HCT116 (cell line): ENCODE measurements at regions not wholly inside any gene's neighbourhood (a gene's known extent, or its start where the extent isn't known, plus 50 kb on each side); places are given as distances from the start of the nearest gene placed in this dataset.
"Not testable (repeated sequence)": the region's sequence is repeated elsewhere in the genome, so short reads cannot be mapped to it uniquely, and the experiment has no call there.

Experiments used
- ATAC-seq: fragments of 200-7000 bp; cut with Tn5 transposase; 2 replicates; pipeline ENCODE4 v1.9.1; 2020; ENCODE audit warnings: mild to moderate bottlenecking, moderate library complexity
- BruUV-seq: library from RNA; stranded (reverse); fragments of 400-500 nt; replicated peaks from 2 replicates; lab custom pipeline; 2021; lab: Mats Ljungman, UMichigan
- CTCF ChIA-PET: fragments of 300-600 bp; sonication (Branson Sonifier 250); formaldehyde crosslinking; loops from one replicate; lab custom pipeline; 2021; ENCODE audit warnings: antibody characterized with exemption; lab: Charles Lee
- POLR2A ChIA-PET: fragments of 300-600, 350-600 bp; sonication (Branson Sonifier 250); formaldehyde crosslinking; loops from one replicate; lab custom pipeline; 2021; ENCODE audit warnings: antibody characterized with exemption; lab: Charles Lee
- RAD21 ChIA-PET, 2 experiments: fragments of 300-600 bp; sonication (Branson Sonifier 250); formaldehyde crosslinking; loops; one replicate each; lab custom pipeline; 2023; ENCODE audit warnings: low total read pairs in 2 of 2; ENCODE audit not compliant: uncharacterized antibody in 2 of 2, unreplicated experiment in 2 of 2, low non-redundant PET in 1 of 2; lab: Charles Lee
- DNase-seq: peaks from one replicate; pipeline ENCODE4 v3.0.0-alpha.2; 2010; ENCODE audit warnings: low read depth, low spot score
- H2AFZ ChIP-seq: fragments of 200-600 bp; shearing (Covaris generic), sonication (generic); 2 replicates; pipeline ENCODE4 v1.6.1; 2017; ENCODE audit warnings: low read depth, mixed run types, mixed read lengths, antibody characterized with exemption, low read length; ENCODE audit not compliant: poor library complexity, severe bottlenecking
- H3K27ac ChIP-seq: 2 replicates; pipeline ENCODE4 v1.5.1; 2012; ENCODE audit warnings: low read depth, low read length
- H3K27me3 ChIP-seq: fragments of 200-600 bp; sonication (generic); 2 replicates; pipeline ENCODE4 v1.6.1; 2016; ENCODE audit warnings: mixed run types, low read length, mixed read lengths; ENCODE audit not compliant: insufficient read depth
- H3K36me3 ChIP-seq, 2 experiments: fragments of 200-500 bp in 1 of 2; fragments of 200-600 bp in 1 of 2; sonication (Bioruptor generic) in 1 of 2; sonication (generic) in 1 of 2; 2 replicates each; pipeline versions ENCODE4 v1.5.1 to v1.6.1; 2014 to 2016; ENCODE audit warnings: low read length in 2 of 2, inconsistent platforms in 1 of 2, mixed read lengths in 1 of 2, mixed run types in 1 of 2; ENCODE audit not compliant: insufficient read depth in 2 of 2, control insufficient read depth in 1 of 2
- H3K4me1 ChIP-seq, 2 experiments: fragments of 200-600 bp in 1 of 2; sonication (generic) in 1 of 2; 2 replicates each; pipeline versions ENCODE4 v1.5.1 to v1.6.1; 2012 to 2017; ENCODE audit warnings: low read length in 2 of 2, inconsistent platforms in 1 of 2, mild to moderate bottlenecking in 1 of 2, mixed read lengths in 1 of 2, mixed run types in 1 of 2, moderate library complexity in 1 of 2; ENCODE audit not compliant: insufficient read depth in 2 of 2, control insufficient read depth in 1 of 2
- H3K4me2 ChIP-seq: fragments of 200-600 bp; sonication (generic); 2 replicates; pipeline ENCODE4 v1.6.1; 2017; ENCODE audit warnings: mixed run types, low read length, mixed read lengths
- H3K4me3 ChIP-seq, 2 experiments: fragments of 200-600 bp in 1 of 2; sonication (generic) in 1 of 2; replicated peaks in 1 of 2; 2 replicates each; pipeline ENCODE4 v1.5.1; 2011 to 2016; ENCODE audit warnings: low read length in 2 of 2, control low read depth in 1 of 2, low read depth in 1 of 2, mild to moderate bottlenecking in 1 of 2, mixed read lengths in 1 of 2, mixed run types in 1 of 2
- H3K79me2 ChIP-seq: fragments of 200-600 bp; sonication (generic); 2 replicates; pipeline ENCODE4 v1.6.1; 2017; ENCODE audit warnings: mild to moderate bottlenecking, mixed run types, low read length, moderate library complexity, mixed read lengths; ENCODE audit not compliant: insufficient read depth
- H3K9ac ChIP-seq: fragments of 200-600 bp; sonication (generic); 2 replicates; pipeline ENCODE4 v1.6.1; 2016; ENCODE audit warnings: low read length, mixed read lengths
- H3K9me2 ChIP-seq: fragments of 200-600 bp; sonication (generic), shearing (Covaris generic); 2 replicates; pipeline ENCODE4 v1.6.1; 2017; ENCODE audit warnings: mixed run types, mild to moderate bottlenecking, moderate library complexity; ENCODE audit not compliant: insufficient read depth
- H3K9me3 ChIP-seq, 2 experiments: fragments of 200-500 bp in 1 of 2; fragments of 200-600 bp in 1 of 2; sonication (Bioruptor generic) in 1 of 2; sonication (generic) in 1 of 2; 2 replicates each; pipeline ENCODE4 v1.6.1; 2014 to 2017; ENCODE audit warnings: low read length in 2 of 2, mixed read lengths in 2 of 2, inconsistent platforms in 1 of 2, low read depth in 1 of 2, mild to moderate bottlenecking in 1 of 2, mixed run types in 1 of 2, moderate library complexity in 1 of 2; ENCODE audit not compliant: control insufficient read depth in 1 of 2, insufficient read depth in 1 of 2
- H4K20me1 ChIP-seq: fragments of 200-600 bp; sonication (generic), shearing (Covaris generic); 2 replicates; pipeline ENCODE4 v1.6.1; 2017; ENCODE audit warnings: mixed run types, mild to moderate bottlenecking, moderate library complexity; ENCODE audit not compliant: insufficient read depth
- CBX3 ChIP-seq: IDR thresholded peaks from 2 replicates; pipeline ENCODE4 v1.6.1; 2012; ENCODE audit warnings: low read depth
- EZH2phosphoT487 ChIP-seq: fragments of 200-600 bp; IDR thresholded peaks from 2 replicates; pipeline ENCODE4 v1.6.1; 2018; ENCODE audit warnings: antibody characterized with exemption, borderline replicate concordance
- FOSL1 ChIP-seq: IDR thresholded peaks from 2 replicates; pipeline ENCODE4 v1.6.1; 2012; ENCODE audit warnings: low read depth
- SP1 ChIP-seq: IDR thresholded peaks from 2 replicates; pipeline ENCODE4 v1.6.1; 2012; ENCODE audit warnings: low read depth
- ZNF274 ChIP-seq: fragments of 200-500 bp; sonication (Bioruptor generic); IDR thresholded peaks from 2 replicates; pipeline ENCODE4 v1.6.1; 2014; ENCODE audit warnings: mild to moderate bottlenecking, low read depth, low read length, inconsistent platforms
- intact Hi-C: fragments of 100-400 bp; cut with micrococcal nuclease; formaldehyde crosslinking; loops from 2 replicates; pipeline ENCODE4 v1.10.0; 2022

- ChIA-PET RAD21 (interaction anchor here in 1 of 2 experiments (0.6 kb wide), 1 partner anchor 269 kb away, joined by 5 read pairs; no protein-coding TSS in a partner anchor), CTCF (no interaction called here), POLR2A (no interaction called here)
- Histone ChIP-seq H3K4me3 (no peak overlapping the region), H3K4me2 (0 out of 2 replicates have a peak overlapping the region, but pooled peaks have one; percentile 12), H2AFZ (no peak overlapping the region), H3K9me3 (0 out of 4 replicates have a peak, but pooled peaks cover 0 to 4% of the 10 kb centered on the region in 2 experiments), H3K4me1 (no peaks in the 10 kb centered on the region), H3K27ac (no peak overlapping the region), H4K20me1 (no peaks in the 10 kb centered on the region), H3K79me2 (no peaks in the 10 kb centered on the region), H3K9ac (no peak overlapping the region), H3K36me3 (no peaks in the 10 kb centered on the region), H3K27me3 (no peaks in the 10 kb centered on the region), H3K9me2 (no peaks in the 10 kb centered on the region)
- TF ChIP-seq ZNF274 (no peak), FOSL1 (no peak), SP1 (no peak), CBX3 (no peak), EZH2phosphoT487 (no peak)
- DNase-seq, result no peak
- no peak for ATAC-seq
- BruUV-seq, result no TSS peak
- intact Hi-C loops, result no loop called here
Observed at GRCh38 chr13:71290963-71291841, 575.8 kb downstream of the DACH1 start.

GRCh38 chr13:71289980-71290379 is 577.0 kb downstream of the DACH1 start:
- POLR2A ChIA-PET, intact Hi-C loops, H3K4me3 ChIP-seq, ATAC-seq, H3K27ac ChIP-seq, H4K20me1 ChIP-seq, H3K36me3 ChIP-seq, H3K9me2 ChIP-seq, H3K27me3 ChIP-seq, H3K4me1 ChIP-seq, H3K79me2 ChIP-seq, BruUV-seq, H3K9ac ChIP-seq, H3K4me2 ChIP-seq, H3K9me3 ChIP-seq, H2AFZ ChIP-seq, RAD21 ChIA-PET, DNase-seq, CTCF ChIA-PET: not testable (repeated sequence)
